HG02623 (cell line): ENCODE measurements at regions not wholly inside any gene's neighbourhood (a gene's known extent, or its start where the extent isn't known, plus 50 kb on each side); places are given as distances from the start of the nearest gene placed in this dataset.

Source experiments
- ATAC-seq: cut with Tn5 transposase; IDR thresholded peaks from one replicate; pipeline ENCODE4 v1.9.1; 2021; ENCODE audit warnings: moderate library complexity; ENCODE audit not compliant: unreplicated experiment

DNA sequence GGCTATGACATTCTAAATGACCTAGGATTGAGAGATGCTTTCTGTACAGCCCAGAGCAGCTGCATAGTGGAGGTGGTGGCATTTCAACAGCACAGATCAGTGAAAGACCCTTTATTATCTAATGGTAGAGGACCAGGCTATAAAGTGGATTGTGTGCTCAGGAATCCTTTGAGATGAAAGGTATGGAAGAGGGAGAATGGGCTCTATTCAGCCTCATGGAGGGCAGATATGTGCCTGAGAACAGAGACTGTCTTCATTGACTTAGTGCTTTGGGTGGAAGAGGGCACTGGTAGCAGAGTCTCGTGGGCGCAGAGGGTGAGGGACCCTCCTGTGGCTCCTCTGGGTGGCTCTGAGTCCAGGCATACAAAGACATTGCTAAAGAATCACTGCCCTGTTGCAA lies 130.0 kb upstream of the SLC24A5 start:
- ATAC-seq, result no peak

DNA sequence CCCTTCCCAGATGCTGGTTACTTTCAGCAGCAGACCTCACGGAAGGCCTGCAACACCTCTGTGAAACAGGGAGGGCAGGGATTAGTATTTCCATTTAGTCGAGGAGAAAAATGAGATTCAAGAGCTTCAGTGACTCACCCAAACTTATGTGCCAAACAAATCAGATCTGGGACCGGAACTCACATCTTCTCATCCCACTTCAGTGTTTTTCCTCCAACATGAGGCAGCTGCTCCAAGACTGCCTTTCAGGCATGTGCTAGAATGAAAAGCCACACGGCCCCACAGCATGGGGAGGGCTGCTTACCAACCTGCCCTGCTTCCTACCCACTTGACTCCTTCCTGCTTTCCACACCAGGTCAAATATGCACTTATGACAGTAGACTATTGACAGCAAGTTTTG lies 129.4 kb upstream of the SLC24A5 start:
- ATAC-seq, result no peak

- ATAC-seq, result no peak
These were observed 127.7 kb upstream of the SLC24A5 start for GRCh38 chr15:47993051-47993450.

DNA sequence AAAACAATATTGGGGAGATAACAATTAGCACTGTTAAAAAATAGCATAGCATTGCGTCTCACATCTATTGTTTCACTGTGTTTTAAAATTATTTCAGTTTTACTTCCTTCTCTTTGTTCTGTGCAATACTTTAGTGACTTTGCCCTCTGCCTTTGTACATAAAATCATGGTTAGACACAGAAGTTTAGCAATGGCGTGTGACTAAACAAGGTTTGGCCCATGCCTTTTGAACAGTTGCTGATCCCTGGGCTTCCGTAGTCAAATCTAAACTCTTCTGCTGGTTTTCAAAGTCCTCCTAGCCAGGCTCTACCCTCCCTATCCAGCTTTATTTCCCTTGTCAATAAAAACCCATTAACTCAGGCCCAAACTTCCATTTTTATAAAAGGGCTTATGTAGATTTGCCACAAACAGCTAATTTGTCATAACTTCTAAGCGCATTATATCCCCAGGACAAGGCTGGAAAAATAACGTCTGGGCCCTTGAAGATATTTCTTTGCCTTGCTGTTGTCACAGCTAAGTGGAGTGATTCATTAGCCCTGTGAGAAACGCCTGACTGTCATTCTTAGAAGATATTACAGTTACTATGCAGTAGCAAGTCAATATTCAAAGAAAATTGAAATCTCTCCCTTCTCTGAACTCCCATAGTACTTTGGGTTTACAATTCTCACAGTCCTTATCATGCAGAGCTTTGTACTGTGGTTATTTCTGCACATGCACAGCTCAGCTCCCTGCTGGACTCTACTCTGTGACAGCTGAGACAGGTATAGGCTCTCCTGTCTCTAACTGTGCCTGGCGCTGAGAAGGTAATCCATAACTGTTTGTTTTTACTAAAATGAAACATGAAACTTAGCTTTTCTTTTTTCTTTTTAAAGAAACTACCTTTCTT lies 123.4 kb upstream of the SLC24A5 start:
- ATAC-seq, result no peak

GRCh38 chr15:47998619-47999019 lies 122.2 kb upstream of the SLC24A5 start:
- no peak for ATAC-seq

GRCh38 chr15:48001393-48002039 lies 119.3 kb upstream of the SLC24A5 start:
- ATAC-seq, result peak; percentile 89

GRCh38 chr15:48002767-48003166 lies 118.0 kb upstream of the SLC24A5 start:
- ATAC-seq, result no peak

- no peak for ATAC-seq
These were observed 117.3 kb upstream of the SLC24A5 start for GRCh38 chr15:48003441-48003840.

- no peak for ATAC-seq
These were observed 115.7 kb upstream of the SLC24A5 start for GRCh38 chr15:48005077-48005476.

DNA sequence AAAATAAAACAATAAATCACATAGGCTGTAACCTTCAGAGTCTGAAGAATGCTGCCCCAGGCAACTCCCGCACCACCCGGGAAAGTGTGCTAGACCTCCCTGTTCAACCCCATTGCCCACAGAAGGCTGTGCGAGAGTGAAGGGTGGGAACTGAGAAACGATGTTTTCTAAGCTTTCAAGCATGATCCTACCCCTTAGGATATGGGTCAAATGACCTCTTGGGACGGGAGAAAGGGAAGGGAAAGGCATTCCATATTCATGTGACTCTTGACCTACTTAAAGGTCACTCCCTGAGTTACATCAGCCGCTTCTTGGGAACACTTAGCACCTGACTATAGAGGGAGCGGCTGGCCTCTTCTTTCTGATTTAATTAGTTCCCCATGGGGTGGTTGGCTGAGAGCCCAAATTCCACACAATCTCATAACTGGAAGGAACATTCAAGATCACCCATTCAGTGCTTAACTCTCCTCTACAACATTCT lies 114.7 kb upstream of the SLC24A5 start:
- no peak for ATAC-seq

DNA sequence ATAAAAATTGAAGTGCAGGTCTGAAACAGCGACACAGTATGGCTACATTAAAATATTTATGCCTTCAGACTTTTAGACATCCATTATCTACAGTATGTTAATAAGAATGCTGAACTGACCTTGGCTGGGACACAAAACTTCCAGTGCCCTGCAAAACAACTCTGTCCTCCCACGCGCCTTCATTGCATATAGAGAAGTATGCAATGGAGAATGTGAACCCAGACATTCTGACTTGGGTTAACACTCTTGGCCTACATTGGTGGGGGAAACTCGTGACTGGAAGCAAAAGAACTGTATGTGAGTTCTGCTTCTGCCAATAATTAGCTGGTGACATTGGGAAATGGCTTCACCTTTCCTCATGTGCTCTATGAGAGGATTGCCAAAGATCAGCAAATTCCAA lies 110.5 kb upstream of the SLC24A5 start:
- ATAC-seq, result no peak

GRCh38 chr15:48012191-48012590 lies 108.6 kb upstream of the SLC24A5 start:
- no peak for ATAC-seq

GRCh38 chr15:48016865-48017264 lies 103.9 kb upstream of the SLC24A5 start:
- no peak for ATAC-seq

- ATAC-seq, result no peak
These were observed 103.0 kb upstream of the SLC24A5 start for GRCh38 chr15:48017747-48018146.

GRCh38 chr15:48020166-48020565 lies 100.6 kb upstream of the SLC24A5 start:
- ATAC-seq, result no peak

- no peak for ATAC-seq
These were observed 99.3 kb upstream of the SLC24A5 start for GRCh38 chr15:48021336-48022086.

DNA sequence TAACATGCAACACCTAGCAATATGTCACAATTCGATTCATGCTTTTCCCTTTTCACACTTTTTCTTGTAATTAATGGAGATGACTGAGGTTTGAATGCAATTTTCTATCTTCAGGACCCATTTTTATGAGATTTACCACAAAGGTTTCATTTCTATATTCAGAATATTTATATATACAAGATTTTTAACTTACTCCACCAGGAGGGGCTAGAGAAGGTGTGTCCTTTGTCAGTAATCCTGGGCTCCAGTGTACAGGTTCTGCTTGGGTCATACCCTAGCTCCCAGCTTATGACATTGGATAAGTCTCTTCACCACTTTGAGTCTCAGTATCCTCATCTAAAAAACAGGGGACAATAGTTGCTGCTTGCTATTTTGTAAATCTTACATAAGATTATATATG lies 95.7 kb upstream of the SLC24A5 start:
- no peak for ATAC-seq

DNA sequence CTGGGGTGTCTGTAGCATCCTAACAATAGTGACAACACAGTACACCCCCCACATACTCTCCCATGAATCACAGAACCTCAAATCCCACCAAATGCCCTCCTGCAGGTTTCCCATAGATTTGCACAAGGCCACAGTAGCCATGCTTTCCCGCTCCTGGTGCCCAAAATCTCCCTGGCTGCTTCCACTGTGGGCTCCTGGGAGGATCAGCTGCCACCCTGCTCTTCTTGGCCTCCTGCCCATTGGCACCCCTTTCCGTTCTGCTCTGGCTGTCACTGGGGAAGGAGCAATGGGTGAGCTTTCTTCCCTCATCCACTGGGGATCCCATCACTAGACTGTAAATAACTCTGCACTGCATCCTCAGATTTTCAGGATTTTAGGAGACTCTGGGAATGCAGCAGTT lies 92.1 kb upstream of the SLC24A5 start:
- no peak for ATAC-seq

DNA sequence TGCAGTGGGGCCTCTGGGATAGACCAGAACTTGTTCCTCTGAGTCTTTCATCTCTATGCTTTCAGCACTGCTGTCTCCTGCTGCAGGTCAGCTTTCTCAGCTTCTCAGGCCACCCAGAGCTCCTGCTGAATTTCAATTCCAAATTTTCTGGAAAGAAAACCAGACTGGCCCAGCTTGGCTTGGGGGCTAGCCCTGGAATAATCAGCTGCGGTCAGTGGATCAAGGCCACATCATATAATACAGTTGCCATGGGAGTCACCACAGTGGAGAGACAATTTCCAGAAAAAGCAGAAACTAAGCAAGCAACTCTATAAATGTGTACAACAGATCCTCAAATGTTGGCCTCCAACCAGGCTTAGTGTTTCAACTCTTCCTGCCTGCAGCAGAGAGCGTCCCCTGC lies 91.1 kb upstream of the SLC24A5 start:
- ATAC-seq, result no peak

DNA sequence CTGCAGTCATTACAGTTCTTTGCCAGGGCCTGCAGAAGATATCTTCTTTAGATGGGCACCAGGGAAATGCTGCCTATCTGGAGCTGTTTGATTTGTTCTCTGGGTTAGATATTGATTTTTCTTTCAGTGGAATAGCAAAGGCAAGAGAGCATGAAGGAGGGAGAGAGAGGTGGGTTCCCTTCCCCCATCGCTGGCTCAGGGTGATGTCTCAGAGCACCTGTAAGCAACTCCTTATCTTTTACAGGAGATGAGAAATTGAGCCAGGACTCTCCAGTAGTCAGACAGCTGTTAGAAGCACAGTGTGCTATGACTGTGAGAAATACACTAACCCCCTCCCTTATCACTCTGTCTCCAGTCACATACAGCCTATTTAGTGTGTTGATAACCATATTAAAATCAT lies 89.3 kb upstream of the SLC24A5 start:
- no peak for ATAC-seq

GRCh38 chr15:48031973-48032372 lies 88.8 kb upstream of the SLC24A5 start:
- ATAC-seq, result no peak

DNA sequence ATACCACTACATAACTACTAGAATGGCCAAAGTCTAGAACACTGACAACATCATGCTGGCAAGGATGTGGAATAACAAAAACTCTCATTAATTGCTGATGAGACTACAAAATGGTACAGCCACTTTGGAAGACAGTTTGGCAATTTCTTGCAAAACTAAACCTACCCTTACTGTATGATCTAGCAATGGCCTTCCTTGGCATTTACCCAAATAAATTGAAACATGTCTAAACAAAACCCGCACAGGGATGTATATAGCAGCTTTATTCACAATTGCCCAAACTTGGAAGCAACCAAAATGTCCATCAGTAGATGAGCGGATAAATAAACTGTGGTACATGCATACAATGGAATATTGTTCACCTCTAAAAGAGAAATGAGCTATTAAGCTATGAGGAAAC lies 87.9 kb upstream of the SLC24A5 start:
- ATAC-seq, result no peak
